GM12892 (cell line): ENCODE measurements at regions not wholly inside any gene's neighbourhood (a gene's known extent, or its start where the extent isn't known, plus 50 kb on each side); places are given as distances from the start of the nearest gene placed in this dataset.
"Not testable (repeated sequence)": the region's sequence is repeated elsewhere in the genome, so short reads cannot be mapped to it uniquely, and the experiment has no call there.

Experiments used
- DNase-seq: peaks from one replicate; pipeline ENCODE4 v3.0.0; 2011; ENCODE audit not compliant: insufficient read length
- FAIRE-seq: peaks from 2 replicates; lab custom pipeline; 2011; peaks lifted over from hg19 to GRCh38; lab: Jason Lieb, UNC
- POLR2A ChIP-seq: IDR thresholded peaks from 2 replicates; pipeline ENCODE4 v1.6.1; 2011; ENCODE audit warnings: low read depth, low read length, control low read depth
- POLR2AphosphoS5 ChIP-seq: IDR thresholded peaks from 2 replicates; pipeline ENCODE4 v1.6.1; 2011; ENCODE audit warnings: low read depth, low read length, control low read depth
- TAF1 ChIP-seq: IDR thresholded peaks from 2 replicates; pipeline ENCODE4 v1.6.1; 2011; ENCODE audit warnings: low read depth, mild to moderate bottlenecking, control low read depth, low read length, borderline replicate concordance

- TF ChIP-seq TAF1 (no peak), POLR2AphosphoS5 (no peak), POLR2A (no peak)
- DNase-seq (no peak), FAIRE-seq (no peak)
These were observed 191.7 kb downstream of the NDUFA10 start for GRCh38 chr2:239833269-239834109.

GRCh38 chr2:239832490-239833268, 192.5 kb downstream of the NDUFA10 start:
- no peak for DNase-seq
- no peak for FAIRE-seq
- TF ChIP-seq TAF1, result no peak
- TF ChIP-seq POLR2A, result no peak
- no peak for TF ChIP-seq POLR2AphosphoS5

GRCh38 chr2:239831861-239832489, 193.2 kb downstream of the NDUFA10 start:
- no peak for TF ChIP-seq TAF1
- no peak for TF ChIP-seq POLR2AphosphoS5
- TF ChIP-seq POLR2A, result no peak
- DNase-seq (no peak), FAIRE-seq (no peak)

- no peak for FAIRE-seq
- no peak for TF ChIP-seq POLR2AphosphoS5
- DNase-seq, result no peak
These were observed 194.0 kb downstream of the NDUFA10 start for GRCh38 chr2:239831001-239831731.

GRCh38 chr2:239830121-239831000, 194.8 kb downstream of the NDUFA10 start:
- TF ChIP-seq POLR2AphosphoS5, result no peak
- TF ChIP-seq POLR2A, result no peak
- no peak for DNase-seq
- no peak for FAIRE-seq

- TF ChIP-seq POLR2AphosphoS5 (no peak), POLR2A (no peak), TAF1 (no peak)
- DNase-seq (no peak), FAIRE-seq (no peak)
These were observed 195.8 kb downstream of the NDUFA10 start for GRCh38 chr2:239829326-239829725.

GRCh38 chr2:239828973-239829275, 196.2 kb downstream of the NDUFA10 start:
- FAIRE-seq, DNase-seq: not testable (repeated sequence)

- no peak for TF ChIP-seq POLR2AphosphoS5
- DNase-seq, result no peak
- no peak for FAIRE-seq
These were observed 196.8 kb downstream of the NDUFA10 start for GRCh38 chr2:239828192-239828972.

GRCh38 chr2:239827523-239827890, 197.6 kb downstream of the NDUFA10 start:
- TF ChIP-seq POLR2AphosphoS5 (no peak), POLR2A (no peak), TAF1 (no peak)
- FAIRE-seq (no peak), DNase-seq (no peak)

GRCh38 chr2:239826786-239827522, 198.2 kb downstream of the NDUFA10 start:
- no peak for DNase-seq
- no peak for TF ChIP-seq POLR2A
- TF ChIP-seq TAF1, result no peak
- TF ChIP-seq POLR2AphosphoS5, result no peak
- FAIRE-seq, result no peak

- DNase-seq (no peak), FAIRE-seq (no peak)
- TF ChIP-seq POLR2A (no peak), POLR2AphosphoS5 (no peak), TAF1 (no peak)
These were observed 198.8 kb downstream of the NDUFA10 start for GRCh38 chr2:239826376-239826775.

GRCh38 chr2:239825705-239825979, 199.5 kb downstream of the NDUFA10 start:
- DNase-seq (no peak), FAIRE-seq (no peak)
- no peak for TF ChIP-seq POLR2A
- TF ChIP-seq TAF1, result no peak
- no peak for TF ChIP-seq POLR2AphosphoS5
